AG08395 (cell line): ENCODE measurements at regions not wholly inside any gene's neighbourhood (a gene's known extent, or its start where the extent isn't known, plus 50 kb on each side); places are given as distances from the start of the nearest gene placed in this dataset.
"Not testable (repeated sequence)": the region's sequence is repeated elsewhere in the genome, so short reads cannot be mapped to it uniquely, and the experiment has no call there.

Experiments
- DNase-seq: peaks from one replicate; pipeline ENCODE4 v3.0.0; 2012; ENCODE audit warnings: mixed read lengths, low spot score

DNA sequence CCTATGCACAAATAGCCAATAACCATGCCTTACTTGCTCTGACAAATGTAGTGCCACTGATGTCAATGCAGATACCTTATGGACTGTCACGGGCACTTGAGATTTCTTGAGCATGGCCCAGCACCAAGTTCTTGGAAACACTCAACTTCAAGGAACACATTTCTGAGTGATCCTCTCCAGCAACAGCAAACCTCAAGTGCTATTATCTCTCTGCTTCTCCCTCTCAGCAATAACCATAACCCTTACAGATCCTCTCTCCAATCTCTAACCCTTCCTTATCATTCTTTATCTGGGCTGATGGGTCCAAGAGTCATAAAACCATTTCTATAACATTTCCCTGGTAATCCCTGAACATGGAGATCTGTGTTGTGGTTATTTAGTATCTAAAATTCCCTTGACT lies 266.9 kb upstream of the STXBP5 start:
- no peak for DNase-seq

DNA sequence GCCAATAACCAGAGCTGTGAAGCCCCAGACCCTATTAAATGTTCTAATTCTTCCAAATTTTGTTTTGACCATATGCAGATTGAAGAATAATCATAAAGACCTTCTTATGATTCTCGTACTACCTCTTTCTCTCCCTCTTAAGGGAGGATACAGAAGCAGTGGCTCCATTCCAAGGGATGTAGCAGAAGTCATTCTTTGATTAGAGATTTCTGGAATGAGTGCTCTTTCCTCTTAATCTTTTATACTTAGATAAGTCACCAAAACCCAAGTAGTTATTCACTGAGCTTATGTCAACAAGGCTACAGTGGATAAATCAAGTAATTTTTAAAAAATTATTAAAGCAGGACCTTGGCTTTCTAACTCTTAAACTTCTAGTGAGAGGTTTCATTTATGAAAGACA lies 266.0 kb upstream of the STXBP5 start:
- DNase-seq, result no peak

DNA sequence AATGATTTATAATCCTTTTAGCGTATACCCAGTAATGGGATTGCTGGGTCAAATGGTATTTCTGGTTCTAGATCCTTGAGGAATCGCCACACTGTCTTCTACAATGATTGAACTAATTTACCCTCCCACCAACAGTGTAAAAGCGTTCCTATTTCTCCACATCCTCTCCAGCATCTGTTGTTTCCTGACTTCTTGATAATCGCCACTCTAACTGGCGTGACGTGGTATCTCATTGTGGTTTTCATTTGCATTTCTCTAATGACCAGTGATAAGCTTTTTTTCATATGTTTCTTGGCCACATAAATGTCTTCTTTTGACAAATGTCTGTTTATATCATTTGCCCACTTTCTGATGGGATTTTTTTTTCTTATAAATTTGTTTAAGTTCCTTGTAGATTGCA lies 264.8 kb upstream of the STXBP5 start:
- DNase-seq, result not testable (repeated sequence)

DNA sequence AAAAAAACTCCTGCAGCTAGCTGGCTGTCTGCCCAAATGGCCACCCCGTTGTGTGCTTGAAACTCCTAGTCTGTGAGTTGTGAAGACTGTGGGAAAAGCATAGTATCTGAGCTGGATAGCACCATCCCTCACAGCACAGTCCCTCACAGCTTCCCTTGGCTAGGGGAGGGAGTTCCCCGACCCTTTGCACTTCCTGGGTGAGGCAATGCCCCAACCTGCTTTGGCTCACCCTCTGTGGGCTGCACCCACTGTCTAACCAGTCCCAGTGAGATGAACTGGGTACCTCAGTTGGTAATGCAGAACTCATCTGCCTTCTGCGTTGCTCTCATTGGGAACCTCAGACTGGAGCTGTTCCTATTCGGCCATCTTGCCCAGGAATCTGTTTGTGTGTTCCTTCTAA lies 260.6 kb upstream of the STXBP5 start:
- DNase-seq, result no peak

- no peak for DNase-seq
These were observed 260.1 kb upstream of the STXBP5 start for GRCh38 chr6:146944077-146944476.

GRCh38 chr6:146944809-146945208 lies 259.4 kb upstream of the STXBP5 start:
- no peak for DNase-seq

- DNase-seq, result no peak
These were observed 257.7 kb upstream of the STXBP5 start for GRCh38 chr6:146946559-146946958.

- DNase-seq, result no peak
These were observed 255.4 kb upstream of the STXBP5 start for GRCh38 chr6:146948790-146949342.

DNA sequence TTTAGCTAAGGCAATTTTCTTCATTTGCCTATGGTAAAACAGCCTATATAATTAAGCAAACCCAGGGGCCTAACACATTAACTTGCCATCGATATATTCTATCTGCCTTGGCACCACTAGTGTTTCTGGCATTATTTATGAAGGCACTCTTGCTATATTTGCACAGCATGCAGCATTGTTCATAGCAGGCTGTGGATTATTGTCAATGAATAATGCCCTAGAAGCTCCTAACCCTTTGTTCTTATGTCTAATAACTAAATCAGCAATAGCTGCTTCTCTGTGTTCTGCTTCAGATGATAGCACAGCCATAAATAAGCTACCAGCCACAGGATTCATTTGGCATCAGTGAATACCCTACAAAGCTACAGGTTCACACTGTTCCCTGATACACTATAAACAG lies 254.8 kb upstream of the STXBP5 start:
- DNase-seq, result no peak

GRCh38 chr6:146950351-146950835 lies 253.8 kb upstream of the STXBP5 start:
- no peak for DNase-seq

DNA sequence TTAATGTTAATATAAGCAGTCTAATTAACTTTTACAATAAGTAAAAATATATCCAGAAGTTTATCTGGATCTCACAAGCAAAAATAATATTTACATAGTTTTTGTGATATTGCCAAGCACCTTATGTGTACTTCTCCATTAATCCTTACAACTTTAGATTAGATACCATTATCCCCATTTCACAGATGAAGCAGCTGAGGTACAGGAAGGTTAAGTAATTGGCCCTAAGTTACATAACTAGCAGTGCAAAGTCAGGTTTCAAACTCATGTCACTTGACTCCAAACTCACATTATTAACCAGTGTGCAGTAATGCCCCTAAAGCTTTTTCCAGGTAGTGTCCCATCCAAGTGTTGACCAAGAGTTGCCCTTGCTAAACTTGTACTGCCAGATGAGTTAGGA lies 248.6 kb upstream of the STXBP5 start:
- no peak for DNase-seq

- DNase-seq, result no peak
These were observed 246.8 kb upstream of the STXBP5 start for GRCh38 chr6:146957181-146958093.

DNA sequence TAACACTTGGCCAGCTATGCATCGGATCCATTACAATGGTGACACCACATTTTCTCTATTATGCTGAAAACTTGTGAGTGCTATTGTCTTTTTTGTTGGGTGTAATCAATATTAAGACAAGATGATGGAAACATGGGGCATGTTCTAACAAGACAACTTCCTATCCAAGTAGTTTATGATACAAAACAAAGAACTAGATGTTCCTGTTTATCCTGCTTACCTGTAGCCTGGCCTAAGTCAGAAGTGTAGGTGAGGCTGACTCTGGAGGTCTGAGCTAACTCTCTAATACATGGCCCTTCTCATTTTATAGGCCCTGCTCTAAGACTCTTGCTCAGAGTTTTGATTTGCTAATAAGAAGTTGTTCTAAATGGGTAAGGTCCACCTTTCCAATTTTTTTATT lies 242.4 kb upstream of the STXBP5 start:
- no peak for DNase-seq

DNA sequence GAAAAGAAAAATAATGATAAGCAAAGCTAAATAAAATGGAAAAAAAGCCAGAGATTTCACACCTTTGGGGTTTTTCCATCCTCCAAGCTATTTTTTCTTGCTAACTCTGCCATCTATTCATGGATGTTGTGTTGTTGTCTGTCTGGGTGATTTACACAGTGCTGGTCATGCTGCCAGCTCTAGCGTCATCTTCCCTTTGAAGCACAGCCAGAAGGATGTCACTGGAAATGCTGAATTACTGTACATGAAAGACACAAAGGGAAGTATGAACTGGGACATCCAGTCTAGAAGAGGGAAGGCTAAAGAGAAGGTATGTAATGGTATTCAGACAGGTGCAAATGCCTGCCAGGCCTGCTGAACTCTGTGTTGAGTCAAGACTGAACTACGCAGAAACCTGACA lies 241.9 kb upstream of the STXBP5 start:
- no peak for DNase-seq

DNA sequence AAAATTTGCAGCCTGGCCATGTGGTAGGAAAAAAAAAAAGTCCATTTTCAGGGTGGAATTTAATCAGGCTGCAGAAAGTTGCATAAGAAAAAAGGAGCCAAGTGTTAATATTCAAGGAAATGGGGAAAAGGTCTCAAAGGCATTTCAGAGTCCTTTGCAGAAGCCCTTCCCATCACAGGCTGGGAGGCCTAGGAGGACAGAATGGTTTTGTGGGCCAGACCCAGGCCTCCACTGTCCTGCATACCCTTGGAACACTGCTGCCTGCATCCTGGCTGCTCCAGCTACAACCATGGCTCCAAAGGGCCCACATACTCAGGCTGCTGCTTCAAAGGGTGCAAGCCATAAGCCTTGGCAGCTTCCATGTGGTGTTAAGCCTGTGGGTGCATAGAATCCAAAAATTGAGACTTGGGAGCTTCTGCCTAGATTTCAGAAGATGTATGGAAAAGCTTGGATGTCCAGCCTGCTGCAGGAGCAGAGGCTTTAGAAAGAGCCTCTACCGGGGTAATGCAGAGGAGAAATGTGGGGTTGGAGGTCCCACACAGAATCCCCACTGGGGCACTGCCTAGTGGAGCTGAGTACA lies 239.0 kb upstream of the STXBP5 start:
- DNase-seq, result no peak

GRCh38 chr6:146968041-146968760 lies 236.0 kb upstream of the STXBP5 start:
- DNase-seq, result peak; percentile 53

- DNase-seq, result no peak
These were observed 231.7 kb upstream of the STXBP5 start for GRCh38 chr6:146972546-146972945.

- DNase-seq, result no peak
These were observed 229.9 kb upstream of the STXBP5 start for GRCh38 chr6:146974351-146974750.

GRCh38 chr6:146975093-146975492 lies 229.1 kb upstream of the STXBP5 start:
- DNase-seq, result no peak

DNA sequence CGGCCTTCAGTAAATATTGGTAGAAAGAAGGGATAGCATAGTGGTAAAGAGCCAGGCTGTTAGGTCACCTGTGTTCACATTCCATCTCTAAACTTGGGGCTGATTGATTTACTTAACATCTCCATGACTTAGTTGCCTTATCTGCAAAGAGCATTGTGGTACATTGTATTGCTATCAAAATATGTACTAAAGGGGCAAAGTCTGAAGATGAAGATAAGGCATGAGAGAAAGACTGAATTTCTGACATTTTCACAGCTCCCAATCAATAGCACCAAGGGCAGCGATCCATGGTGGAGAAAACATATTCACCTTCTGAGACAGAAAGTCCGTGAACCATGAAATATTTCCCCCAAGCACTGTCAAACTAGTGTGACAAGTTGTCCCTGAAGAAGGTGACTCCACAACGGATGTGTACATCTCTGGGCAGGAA lies 223.3 kb upstream of the STXBP5 start:
- no peak for DNase-seq

DNA sequence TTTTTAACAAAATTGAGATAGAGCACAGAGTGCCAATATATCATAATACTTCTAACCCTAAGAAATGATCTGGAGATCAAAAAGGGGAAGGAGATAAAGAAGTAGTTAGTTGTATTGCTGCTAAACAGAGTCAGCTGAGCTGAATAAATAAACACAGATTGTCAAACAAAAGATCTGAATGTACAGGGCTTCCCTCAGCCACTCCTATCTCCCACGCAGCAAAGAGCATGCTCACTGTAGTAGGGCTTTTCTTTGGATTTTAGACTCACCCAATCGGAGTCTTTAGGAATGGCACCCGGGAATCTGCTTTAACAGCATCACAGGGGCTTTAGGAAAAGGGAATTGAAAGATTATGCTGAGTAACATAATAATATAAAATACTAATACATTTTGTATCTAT lies 222.2 kb upstream of the STXBP5 start:
- no peak for DNase-seq

GRCh38 chr6:146984251-146984924 lies 219.8 kb upstream of the STXBP5 start:
- DNase-seq, result peak; percentile 15
